ENCODE measurements at regions not wholly inside any gene's neighbourhood (a gene's known extent, or its start where the extent isn't known, plus 50 kb on each side); places are given as distances from the start of the nearest gene placed in this dataset.

- DNase-seq (no peak), ATAC-seq (no peak)
- H3K27ac ChIP-seq = no peak overlapping the region
- no peaks in the 10 kb centered on the region for H3K36me3 ChIP-seq
- intact Hi-C loops (cut with DNase I) = no loop called here
- H3K27me3 ChIP-seq (ENCODE audit: low read depth) = no peaks in the 10 kb centered on the region
- no peak for TF ChIP-seq CTCF (IDR thresholded peaks at IDR 0.05)
- H3K9me3 ChIP-seq = peaks cover 6% of the 10 kb centered on the region
- no peak overlapping the region for H3K4me3 ChIP-seq
- no peaks in the 10 kb centered on the region for H3K4me1 ChIP-seq
These were observed 148.8 kb upstream of the E2F7 start for GRCh38 chr12:77214136-77214535.

GRCh38 chr12:77213319-77213718 lies 147.9 kb upstream of the E2F7 start:
- no peak overlapping the region for H3K27ac ChIP-seq
- no peak for DNase-seq

GRCh38 chr12:77210724-77211123 lies 145.4 kb upstream of the E2F7 start:
- intact Hi-C loops (cut with DNase I) = no loop called here
- H3K36me3 ChIP-seq = no peaks in the 10 kb centered on the region
- no peaks in the 10 kb centered on the region for H3K27me3 ChIP-seq (ENCODE audit: low read depth)
- ATAC-seq = no peak
- TF ChIP-seq CTCF (IDR thresholded peaks at IDR 0.05) = no peak
- H3K4me3 ChIP-seq = no peak overlapping the region
- H3K9me3 ChIP-seq = peaks cover 6% of the 10 kb centered on the region
- H3K27ac ChIP-seq = no peak overlapping the region
- no peak for DNase-seq
- no peaks in the 10 kb centered on the region for H3K4me1 ChIP-seq

More at GRCh38 chr12:77213319-77213718, 147.9 kb upstream of the E2F7 start:
- no peak for TF ChIP-seq CTCF (IDR thresholded peaks at IDR 0.05)
- H3K36me3 ChIP-seq = no peaks in the 10 kb centered on the region
- no peaks in the 10 kb centered on the region for H3K4me1 ChIP-seq
- H3K27me3 ChIP-seq (ENCODE audit: low read depth) = no peaks in the 10 kb centered on the region
- H3K4me3 ChIP-seq = no peak overlapping the region
- H3K9me3 ChIP-seq = peaks cover 6% of the 10 kb centered on the region
- ATAC-seq = no peak
- intact Hi-C loops (cut with DNase I) = no loop called here

- no peak overlapping the region for H3K27ac ChIP-seq
- H3K9me3 ChIP-seq = no peaks in the 10 kb centered on the region
- TF ChIP-seq CTCF (IDR thresholded peaks at IDR 0.05) = no peak
- no peak for DNase-seq
- H3K4me3 ChIP-seq = no peak overlapping the region
- H3K4me1 ChIP-seq = no peaks in the 10 kb centered on the region
- no peaks in the 10 kb centered on the region for H3K36me3 ChIP-seq
- no peaks in the 10 kb centered on the region for H3K27me3 ChIP-seq (ENCODE audit: low read depth)
- ATAC-seq = no peak
- intact Hi-C loops (cut with DNase I) = no loop called here
These were observed 138.7 kb upstream of the E2F7 start for GRCh38 chr12:77204083-77204482.

GRCh38 chr12:77202457-77203060 lies 137.2 kb upstream of the E2F7 start:
- H3K9me3 ChIP-seq = peaks cover 4% of the 10 kb centered on the region
- no peak overlapping the region for H3K4me3 ChIP-seq
- no peak overlapping the region for H3K27ac ChIP-seq
- ATAC-seq = no peak
- intact Hi-C loops (cut with DNase I) = no loop called here
- H3K36me3 ChIP-seq = no peaks in the 10 kb centered on the region
- no peak for TF ChIP-seq CTCF (IDR thresholded peaks at IDR 0.05)
- DNase-seq = no peak
- no peaks in the 10 kb centered on the region for H3K4me1 ChIP-seq
- H3K27me3 ChIP-seq (ENCODE audit: low read depth) = no peaks in the 10 kb centered on the region

Data from lower lobe of right lung (tissue), 2 donors.